Neural cell (in vitro differentiated cells): ENCODE measurements at regions not wholly inside any gene's neighbourhood (a gene's known extent, or its start where the extent isn't known, plus 50 kb on each side); places are given as distances from the start of the nearest gene placed in this dataset.

Experiments used
- CTCF ChIP-seq: fragments of 450-650 bp; IDR thresholded peaks from 2 replicates; pipeline ENCODE4 v1.5.1; 2014; ENCODE audit warnings: antibody characterized with exemption, mild to moderate bottlenecking, moderate library complexity; ENCODE audit not compliant: poor library complexity, severe bottlenecking
- EZH2 ChIP-seq: fragments of 200-600, 300-800 bp; shearing (Covaris generic), sonication (generic); IDR thresholded peaks from 2 replicates; pipeline ENCODE4 v1.6.1; 2014; ENCODE audit warnings: antibody characterized with exemption, low read length, borderline replicate concordance, mild to moderate bottlenecking; ENCODE audit not compliant: insufficient read depth, poor library complexity, severe bottlenecking
- RAD21 ChIP-seq: fragments of 450-650 bp; conservative IDR thresholded peaks from 2 replicates; pipeline ENCODE4 v1.6.1; 2014; ENCODE audit warnings: antibody characterized with exemption, mild to moderate bottlenecking, moderate library complexity
- SMC3 ChIP-seq: fragments of 450-650 bp; conservative IDR thresholded peaks from 2 replicates; pipeline ENCODE4 v1.6.1; 2014; ENCODE audit warnings: antibody characterized with exemption, mild to moderate bottlenecking, moderate library complexity; ENCODE audit not compliant: poor library complexity

- TF ChIP-seq CTCF, result no peak
- no peak for TF ChIP-seq SMC3
- TF ChIP-seq EZH2, result no peak
- no peak for TF ChIP-seq RAD21
These were observed 152.1 kb upstream of the NAV3 start for GRCh38 chr12:77678621-77679020.
